T1000 (cell line): ENCODE measurements at regions not wholly inside any gene's neighbourhood (a gene's known extent, or its start where the extent isn't known, plus 50 kb on each side); places are given as distances from the start of the nearest gene placed in this dataset.
"Not testable (repeated sequence)": the region's sequence is repeated elsewhere in the genome, so short reads cannot be mapped to it uniquely, and the experiment has no call there.

Experiments
- DNase-seq: peaks from one replicate; lab custom pipeline; 2025; ENCODE audit warnings: mixed read lengths; lab: John Stamatoyannopoulos, UW

DNA sequence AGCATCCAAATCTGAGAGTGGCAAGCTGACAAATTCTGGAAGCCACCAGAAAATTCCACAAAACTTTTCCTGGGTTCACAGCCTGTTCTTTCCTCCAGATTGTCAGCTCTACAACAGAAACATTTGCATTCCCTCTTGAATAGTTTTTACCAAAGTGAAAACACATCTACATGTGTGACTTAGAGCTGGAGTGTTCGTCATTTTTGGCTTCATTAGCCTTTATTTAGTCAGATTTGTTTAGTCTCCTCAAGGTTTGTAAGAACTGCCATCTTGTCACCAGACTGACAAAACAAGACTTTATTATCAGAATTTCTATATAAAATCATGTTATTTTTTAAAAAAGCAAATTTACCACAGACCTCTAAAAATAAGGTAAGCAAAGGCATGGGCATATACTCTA is 347.3 kb downstream of the TRIM36 start:
- DNase-seq: no peak

DNA sequence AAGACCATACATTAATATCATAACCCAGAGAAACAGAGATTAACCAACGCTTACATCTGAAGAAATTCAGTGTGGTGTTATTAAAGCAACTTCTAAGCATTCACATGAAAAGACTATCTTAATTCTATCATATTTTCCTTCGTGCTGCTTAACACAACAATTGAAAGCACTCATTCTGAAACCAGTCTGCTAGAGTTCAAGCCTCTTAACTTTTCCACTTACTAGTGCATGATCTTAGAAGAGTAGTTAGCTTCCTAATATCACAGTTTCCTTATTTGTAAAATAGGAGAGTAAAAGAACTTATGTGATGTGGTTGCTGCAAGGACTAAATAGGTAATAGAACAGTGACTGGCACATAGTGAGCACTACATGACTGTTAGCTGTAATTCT is 379.3 kb downstream of the TRIM36 start:
- DNase-seq: no peak

DNA sequence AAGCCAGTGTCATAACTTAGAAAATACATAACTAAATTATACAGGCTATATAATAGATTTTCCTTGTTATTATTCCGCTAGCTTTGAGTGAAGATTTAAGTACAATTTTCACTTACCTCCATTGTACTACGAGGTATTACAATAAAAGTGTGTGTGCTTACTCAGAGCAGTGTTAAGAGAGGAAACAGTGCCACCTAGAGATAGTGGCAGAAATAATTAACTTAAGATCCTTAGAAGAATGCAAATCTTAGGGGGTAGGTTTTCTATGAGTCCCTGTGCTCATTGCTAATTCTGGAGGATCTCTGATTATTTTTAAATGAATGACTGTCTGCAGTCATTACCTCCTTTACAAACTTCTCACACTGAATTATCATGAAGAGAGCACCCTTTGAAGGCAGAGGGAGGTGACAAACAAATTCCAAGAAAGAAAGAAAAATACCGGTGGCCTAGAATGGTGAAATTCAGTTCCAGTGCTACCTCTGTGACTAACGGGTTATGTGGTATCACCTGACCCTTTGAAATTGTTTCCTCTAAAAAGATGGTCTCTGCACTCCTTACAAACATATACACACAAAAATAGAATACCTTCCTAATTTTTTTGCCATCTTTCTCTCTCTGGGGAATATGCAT is 379.8 kb downstream of the TRIM36 start:
- no peak for DNase-seq

DNA sequence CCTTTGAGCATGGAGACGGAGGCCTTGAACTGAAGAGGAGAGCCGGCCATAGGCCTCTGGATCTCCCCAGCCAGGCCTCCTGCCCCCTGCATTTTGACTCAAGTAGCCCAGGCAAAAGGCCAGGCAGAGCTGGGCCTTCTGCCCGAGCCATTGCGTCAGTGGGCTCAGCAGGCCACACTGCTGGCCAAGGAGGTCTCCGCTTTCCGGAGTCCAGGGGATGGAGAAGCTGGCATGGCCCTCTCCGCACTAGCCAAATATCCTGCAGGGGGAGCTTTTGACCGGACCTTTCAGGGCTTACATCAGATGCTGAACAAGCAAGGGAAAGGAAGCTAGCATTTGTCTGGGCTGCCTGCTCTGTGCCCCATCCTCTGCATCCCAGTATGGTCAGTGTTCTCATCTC is 386.8 kb downstream of the TRIM36 start:
- no peak for DNase-seq

DNA sequence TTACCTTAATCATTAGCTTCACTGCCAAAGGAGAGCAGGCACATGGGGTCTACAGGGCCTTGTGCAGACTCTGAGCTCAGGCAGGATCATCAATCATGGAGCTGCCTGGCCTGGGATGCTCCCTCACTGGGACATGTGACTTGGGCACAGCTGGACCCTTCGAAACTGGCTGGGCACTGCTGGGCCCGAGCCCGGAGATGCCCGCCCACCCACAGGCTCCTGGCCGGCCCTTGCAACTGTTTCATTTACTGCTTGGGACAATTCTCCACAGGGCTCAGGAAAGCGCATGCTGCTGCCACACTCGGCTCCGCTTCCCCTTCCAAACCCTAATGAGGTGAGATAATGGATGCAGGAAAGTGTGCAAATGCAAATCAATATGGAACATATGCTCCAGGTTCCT is 387.5 kb downstream of the TRIM36 start:
- DNase-seq: no peak

DNA sequence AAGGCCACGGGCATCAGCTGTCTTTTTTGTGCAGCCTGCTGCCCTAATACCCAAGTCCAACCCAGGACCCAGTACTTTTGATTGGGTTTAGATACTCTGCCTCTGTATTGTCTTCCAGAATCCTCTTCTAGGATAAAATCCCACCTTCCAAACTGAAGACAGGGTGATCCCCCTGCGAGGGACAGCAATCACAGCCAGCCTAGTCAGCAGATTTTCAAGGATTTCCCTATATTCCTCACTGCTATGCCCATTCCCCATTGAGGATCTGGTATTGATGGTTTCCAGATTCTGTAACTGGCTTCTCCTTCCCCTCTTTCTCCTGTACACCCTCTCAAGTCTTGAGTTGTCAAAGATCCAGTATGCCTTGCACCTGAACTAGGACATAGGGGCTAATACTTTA is 389.4 kb downstream of the TRIM36 start:
- no peak for DNase-seq

DNA sequence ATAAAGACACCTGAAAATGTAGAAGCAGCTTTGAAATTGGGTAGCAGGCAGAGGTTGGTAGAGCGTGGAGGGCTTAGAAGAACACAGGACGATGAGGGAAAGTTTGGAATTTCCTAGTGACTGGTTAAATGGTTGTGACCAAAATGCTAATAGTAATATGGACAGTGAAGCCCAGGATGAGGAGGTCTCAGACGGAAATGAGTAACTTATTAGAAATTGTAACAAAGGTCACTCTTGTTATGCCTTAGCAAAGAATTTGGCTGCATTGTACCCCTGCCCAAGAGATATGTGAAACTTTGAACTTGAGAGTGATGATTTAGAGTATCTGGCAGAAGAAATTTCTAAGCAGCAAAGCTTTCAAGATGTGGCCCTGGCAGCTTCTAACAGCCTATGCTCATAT is 382.5 kb downstream of the KCNN2 start:
- DNase-seq: no peak

DNA sequence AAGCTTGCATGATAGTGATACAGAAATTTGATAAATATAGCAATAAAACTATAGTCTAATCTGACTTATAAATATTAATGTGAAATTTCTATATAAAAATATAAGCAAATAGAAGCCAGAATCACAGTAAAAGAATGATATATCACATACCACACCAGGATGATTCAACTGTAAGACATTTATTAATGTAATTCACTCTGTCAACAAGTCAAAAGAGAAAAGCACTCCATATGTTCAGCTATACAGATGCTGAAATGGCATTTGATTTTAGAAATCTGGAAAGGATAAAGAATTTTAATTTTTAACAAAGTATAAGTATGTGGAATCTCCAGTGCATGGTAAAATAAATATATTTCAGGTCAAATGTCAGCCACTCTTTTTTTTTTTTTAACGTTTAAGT is 372.4 kb downstream of the KCNN2 start:
- no peak for DNase-seq

DNA sequence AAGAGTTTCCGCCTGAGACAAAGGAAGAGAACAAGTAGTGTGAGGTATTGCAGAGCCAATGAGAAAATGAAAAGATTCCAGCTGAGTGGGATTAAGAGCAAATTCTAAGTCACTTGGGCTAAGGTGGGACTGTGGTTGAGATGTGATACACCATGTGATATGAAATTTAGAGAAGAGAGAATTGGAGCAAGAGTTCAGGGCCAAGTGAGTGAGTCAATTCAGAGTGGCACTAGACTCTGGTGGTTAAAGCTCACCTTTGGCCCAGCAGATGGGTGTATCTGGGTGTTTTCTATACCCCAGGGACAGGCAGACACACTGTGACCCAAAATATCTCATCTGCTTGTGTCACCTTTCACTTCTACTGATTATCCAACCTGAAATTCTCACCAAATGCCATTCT is 368.1 kb downstream of the KCNN2 start:
- DNase-seq: no peak

DNA sequence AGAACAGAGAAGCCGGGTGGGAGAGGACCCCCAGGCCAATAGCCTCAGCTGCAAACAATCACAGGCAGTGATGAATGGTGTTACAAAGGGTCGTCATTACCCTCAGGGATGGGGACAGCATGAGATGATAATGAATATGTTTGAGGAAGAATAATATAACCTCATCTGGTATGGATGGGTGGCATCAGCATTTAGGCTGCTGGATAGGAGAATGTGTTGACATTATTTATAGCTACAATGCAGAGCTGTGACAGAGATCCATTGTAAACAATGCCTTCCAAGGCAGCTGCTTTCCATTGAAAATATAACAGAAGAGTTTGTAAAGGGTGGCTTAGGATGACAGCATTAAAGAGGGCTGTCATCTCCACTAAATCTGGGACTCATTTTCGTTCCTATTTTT is 365.5 kb downstream of the KCNN2 start:
- no peak for DNase-seq

DNA sequence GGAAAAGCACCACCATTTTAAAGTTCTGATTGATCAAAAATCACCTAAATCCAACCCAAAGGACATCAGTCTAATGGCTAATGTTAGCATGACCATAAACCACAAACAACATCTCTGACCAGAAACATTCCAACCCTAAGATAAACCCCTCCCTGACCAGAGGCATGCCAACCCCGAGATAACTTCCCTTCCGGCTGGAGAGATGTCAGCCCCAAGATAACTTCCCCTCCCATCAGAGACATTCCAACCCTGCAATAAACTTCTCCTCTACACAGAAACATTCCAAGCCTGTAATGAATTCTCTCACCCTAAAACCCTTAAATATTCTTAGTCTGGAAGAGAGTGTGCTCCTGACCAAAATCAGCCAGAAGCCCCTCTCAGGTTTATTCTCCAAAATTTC is 364.3 kb downstream of the KCNN2 start:
- DNase-seq: no peak

DNA sequence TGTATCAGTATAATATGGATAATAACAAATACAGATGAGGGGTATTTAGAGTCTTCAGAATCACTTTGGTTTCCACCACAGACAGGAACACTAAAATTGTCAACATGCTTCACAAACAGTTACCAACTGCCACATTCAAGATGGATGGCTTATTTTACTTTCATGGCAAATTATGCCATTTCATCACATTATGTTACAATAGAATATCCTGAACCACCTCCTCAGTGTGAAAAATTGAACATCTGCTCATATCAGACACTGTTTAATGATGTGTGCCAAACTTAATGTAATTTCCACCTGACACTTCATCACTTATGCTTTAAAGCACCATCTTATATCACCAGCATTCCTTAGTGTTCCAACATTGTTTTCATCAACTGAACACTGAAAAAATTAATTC is 357.4 kb downstream of the KCNN2 start:
- DNase-seq: no peak

DNA sequence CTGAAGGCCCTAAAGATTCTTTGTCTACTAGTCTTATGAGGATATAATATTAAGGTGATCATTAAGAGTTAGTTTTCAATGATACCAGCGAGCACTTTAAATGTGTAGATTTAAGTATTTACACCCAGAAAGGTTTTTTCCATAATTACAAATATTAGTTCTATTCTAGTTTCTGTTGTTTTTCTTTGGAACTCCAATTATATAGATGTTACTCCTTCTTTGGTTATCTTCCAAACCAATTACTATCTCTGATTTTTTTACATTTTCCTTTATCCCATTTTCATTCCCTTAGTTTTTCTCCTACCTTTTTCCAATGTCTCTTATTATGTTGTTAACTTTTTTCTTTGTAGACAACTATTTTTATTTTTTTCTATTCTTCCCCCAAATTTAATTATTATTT is 355.1 kb downstream of the KCNN2 start:
- no peak for DNase-seq

DNA sequence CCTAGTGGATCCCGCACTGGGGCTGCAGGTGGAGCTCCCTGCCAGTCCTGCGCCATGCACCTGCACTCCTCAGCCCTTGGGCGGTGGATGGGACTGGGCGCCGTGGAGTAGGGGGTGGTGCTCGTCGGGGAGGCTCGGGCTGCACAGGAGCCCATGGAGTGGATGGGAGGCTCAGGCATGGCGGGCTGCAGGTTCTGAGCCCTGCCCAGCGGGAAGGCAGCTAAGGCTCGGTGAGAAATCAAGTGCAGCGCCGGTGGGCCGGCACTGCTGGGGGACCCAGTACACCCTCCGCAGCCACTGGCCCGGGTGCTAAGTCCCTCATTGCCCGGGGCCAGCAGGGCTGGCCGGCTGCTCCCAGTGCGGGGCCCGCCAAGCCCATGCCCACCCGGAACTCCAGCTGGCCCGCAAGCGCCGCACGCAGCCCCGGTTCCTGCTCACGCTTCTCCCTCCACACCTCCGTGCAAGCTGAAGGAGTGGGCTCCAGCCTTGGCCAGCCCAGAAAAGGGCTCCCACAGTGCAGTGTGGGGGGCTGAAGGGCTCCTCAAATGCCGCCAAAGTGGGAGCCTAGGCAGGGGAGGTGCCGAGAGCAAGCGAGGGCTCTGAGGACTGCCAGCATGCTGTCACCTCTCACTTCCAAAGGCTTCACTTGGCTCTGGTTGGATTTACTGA is 342.5 kb downstream of the KCNN2 start:
- DNase-seq: not testable (repeated sequence)

DNA sequence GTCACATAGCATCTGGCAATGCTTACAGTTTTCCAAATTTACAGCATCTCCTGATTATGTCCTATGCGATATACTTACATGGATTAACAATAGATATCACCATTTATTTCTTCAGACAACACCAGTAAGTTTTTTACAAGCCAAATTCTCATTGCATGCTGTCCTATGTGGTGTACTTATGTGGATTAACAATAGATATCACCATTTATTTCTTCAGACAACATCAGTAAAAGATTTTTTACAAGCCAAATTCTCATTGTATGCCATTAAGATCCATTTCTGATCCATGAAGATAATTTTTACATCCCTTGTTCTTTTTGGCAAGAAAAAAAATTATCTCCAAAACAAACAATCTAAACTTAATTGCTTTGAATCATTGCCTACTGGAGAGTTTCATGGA is 340.9 kb downstream of the KCNN2 start:
- no peak for DNase-seq

DNA sequence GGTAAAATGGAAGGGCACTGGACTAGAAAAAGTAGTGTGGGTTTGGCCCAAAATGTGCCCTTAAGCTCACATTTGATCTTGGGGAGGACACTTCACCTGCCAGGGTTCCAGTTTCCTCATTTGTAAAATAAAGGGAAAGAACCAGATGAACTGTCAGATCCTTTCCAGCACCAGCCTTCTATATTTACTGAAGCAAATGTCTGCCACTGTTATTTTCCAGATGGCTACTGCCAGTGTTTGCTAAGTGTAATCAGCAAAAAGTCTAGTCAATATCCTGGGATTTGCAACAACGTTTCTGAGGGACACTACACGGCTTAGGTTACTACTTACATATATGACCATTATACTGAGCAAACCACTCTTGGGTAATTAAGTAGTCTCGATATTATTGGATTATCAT is 340.3 kb downstream of the KCNN2 start:
- no peak for DNase-seq

DNA sequence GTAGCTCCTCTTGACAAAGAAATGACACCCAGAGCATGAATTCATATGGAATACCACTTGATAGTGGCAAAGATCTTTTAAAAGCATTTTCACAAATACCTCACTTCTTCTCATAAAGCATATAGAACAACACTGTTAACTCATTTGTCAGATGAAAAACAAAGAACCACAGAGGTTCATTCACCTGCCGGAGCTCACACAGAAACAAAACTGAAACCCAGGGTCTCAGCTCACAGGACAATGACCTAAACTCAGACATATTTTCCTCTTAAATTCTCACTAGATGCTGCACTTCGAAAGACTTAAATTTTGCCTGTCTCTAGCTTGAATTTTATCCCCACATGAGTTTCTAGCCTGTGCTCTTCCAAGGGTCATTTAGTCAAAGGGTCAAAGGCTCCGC is 339.0 kb downstream of the KCNN2 start:
- no peak for DNase-seq

DNA sequence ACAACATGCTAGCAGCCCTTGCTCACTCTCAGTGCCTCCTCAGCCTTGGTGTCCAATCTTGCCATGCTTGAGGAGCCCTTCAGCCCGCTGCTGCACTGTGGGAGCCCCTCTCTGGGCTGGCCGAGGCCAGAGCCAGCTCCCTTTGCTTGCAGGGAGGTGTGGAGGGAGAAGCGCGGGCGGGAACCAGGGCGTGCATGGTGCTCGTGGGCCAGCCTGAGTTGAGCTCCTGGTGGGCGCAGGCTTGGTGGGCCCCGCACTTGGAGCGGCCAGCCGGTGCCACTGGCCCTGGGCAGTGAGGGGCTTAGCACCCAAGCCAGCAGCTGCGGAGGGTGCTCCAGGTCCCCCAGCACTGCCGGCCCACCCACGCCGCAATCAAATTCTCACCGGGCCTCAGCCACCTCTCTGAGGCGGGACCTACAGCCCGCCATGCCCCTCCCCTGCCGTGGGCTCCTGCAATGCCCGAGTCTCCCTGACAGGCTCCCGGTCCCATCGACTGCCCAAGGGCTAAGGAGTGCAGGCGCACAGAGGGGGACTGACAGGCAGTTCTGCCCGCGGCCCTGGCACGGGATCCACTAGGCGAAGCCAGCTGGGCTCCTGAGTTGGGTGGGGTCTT is 333.5 kb downstream of the KCNN2 start:
- no peak for DNase-seq

DNA sequence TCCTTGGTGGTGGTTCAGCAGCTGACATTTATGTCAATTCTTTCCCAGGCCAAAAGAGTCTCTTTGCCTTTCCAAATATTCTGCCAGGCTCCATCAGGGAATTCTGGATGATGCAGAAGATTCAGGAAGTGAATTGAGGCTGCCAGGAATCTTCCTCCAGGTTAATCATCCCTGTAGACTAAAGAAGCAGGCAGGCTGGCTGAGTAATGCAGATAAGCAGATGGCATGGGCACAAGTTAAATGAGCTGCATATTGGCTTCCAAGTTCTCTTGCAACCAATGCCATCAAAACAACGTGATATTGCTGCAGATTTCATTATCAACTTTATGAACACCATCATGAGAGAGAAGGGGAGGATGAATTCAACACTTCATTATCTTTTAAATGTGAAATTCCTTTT is 324.5 kb downstream of the KCNN2 start:
- no peak for DNase-seq

DNA sequence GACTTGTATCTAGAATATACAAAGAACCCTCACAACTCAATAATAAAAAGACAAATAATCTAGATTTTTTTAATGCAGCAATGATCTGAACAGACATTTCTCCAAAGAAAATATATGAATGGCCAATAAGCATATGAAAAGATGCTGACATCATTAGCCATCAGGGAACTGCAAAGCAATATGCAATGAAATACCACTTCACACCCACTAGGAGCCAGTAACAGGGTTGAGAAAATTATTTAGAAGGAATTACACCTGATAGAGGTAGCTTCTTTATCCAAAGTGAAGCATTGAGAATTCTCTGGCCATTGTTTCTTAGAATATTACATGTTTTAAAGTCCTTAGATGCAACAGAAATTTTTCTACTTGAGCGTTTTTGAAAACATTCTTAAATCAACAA is 316.9 kb downstream of the KCNN2 start:
- DNase-seq: no peak

DNA sequence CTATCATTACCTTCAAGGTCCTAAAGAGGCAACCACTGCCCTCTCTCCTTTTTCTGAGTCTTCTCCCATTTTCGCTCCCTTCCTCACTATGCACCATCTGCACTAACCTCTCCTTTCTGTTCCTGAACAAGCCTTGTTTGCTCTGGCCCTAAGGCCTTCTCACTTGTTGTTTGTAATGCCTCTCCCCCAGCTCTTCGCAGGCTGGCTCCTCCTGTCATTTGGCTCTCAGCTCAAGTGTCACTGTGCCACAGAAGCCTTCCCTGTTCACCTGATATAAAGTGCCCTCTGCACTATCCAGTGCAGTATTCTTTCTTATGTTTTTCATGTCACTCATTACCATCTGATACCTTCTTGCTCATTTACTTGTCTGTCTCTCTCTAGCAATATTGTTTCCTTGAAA is 303.7 kb downstream of the KCNN2 start:
- DNase-seq: no peak

DNA sequence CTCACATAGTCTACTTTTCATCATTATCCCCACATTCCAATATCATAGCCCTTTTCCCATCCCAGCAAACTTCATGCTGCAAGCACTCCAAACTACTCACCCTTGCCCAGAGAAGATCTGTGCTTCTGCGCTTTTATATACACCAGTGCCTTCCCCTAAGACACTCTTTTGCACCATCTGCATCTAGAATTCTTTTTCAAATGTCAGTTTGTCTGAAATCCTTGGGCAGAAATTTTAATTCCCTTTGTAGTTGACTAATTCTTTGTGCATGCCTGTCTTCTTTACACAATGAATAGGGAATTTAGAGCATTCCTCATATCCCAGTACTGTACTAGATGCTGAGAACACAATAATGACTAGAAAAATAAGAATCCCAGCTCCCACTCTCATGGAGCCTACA is 298.9 kb downstream of the KCNN2 start:
- no peak for DNase-seq

DNA sequence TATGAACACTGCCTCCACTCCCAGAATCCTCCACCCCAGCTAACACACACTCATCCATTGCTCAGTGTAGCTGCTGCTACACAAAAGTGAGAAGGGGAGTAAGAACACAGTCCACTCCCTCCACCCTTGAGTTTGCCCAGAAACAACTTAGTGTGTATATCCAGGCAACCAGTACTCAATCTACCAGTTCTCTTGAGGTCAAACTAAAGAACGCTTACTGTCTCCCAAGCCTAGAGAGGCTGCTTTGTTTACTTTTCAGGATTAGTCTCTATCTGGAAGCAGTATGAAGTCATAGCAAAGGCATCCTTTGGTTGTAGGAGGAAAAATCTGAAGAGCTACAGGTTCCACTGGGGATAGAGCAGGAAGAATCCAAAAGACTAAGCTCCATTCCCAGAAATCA is 296.3 kb downstream of the KCNN2 start:
- no peak for DNase-seq
